ENCODE measurements at regions not wholly inside any gene's neighbourhood (a gene's known extent, or its start where the extent isn't known, plus 50 kb on each side); places are given as distances from the start of the nearest gene placed in this dataset.

- TF ChIP-seq BACH1 (IDR thresholded peaks at IDR 0.05; ENCODE audit: low read length): no peak
- TF ChIP-seq GABPA (IDR thresholded peaks at IDR 0.05; ENCODE audit: borderline replicate concordance, insufficient read depth, low read length): no peak
Observed at GRCh38 chr3:18112674-18113375, 312.3 kb downstream of the SATB1 start (continued).

Measured in H1 (cell line).